ENCODE measurements at regions not wholly inside any gene's neighbourhood (a gene's known extent, or its start where the extent isn't known, plus 50 kb on each side); places are given as distances from the start of the nearest gene placed in this dataset.
"Not testable (repeated sequence)": the region's sequence is repeated elsewhere in the genome, so short reads cannot be mapped to it uniquely, and the experiment has no call there.

DNA sequence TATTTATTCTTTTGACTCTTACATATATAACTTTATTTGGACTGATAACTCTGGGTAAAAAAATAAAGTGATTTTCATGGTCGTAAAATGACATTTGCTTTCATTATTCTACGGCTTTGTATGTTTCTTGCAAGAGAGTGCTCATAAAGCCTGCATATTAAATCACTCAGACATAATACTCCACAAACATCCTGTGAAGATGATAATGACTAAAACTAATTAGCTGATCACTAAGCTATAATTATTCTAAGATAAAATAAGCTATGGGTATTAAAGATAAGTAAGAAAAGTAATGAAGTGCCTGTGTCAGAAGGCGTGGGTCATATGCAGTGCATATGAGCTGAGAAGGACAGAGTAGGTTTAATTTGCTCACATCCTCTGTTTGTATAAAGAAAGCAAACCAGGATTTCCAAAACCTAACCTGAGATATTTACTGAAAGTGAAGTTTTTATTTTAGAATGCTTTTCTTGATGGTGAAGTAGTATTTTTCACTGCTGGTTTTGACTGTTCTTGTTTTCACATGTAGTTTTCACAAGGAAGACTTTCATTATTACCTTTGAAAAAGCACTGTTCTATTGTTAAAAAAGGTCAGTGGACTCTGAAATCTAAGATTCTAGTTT is 278.8 kb downstream of the AMY1C start:
- DNase-seq, result no peak

DNA sequence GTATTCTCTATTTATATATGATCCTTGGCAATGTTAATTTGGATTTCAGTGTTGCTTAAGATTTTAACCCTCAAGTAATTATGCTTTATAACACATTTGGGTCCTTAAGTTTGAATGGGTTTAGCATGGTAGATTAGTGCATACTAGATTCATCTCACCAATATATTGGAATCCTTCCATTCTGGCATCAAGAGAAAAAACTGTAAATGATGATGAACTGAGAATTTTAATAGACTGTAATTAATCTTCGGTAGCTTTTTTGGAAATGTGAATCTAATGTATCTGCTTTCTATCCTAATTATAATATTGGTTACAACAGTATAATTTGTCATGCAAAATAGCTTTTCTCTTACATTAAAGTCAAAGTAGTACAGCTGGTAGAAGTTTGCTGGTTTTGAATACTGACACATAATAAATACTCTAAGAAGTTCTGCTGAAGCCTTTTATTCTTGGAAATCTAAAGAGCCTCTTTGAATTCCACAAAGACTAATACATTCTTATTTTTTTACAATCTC is 279.8 kb downstream of the AMY1C start:
- no peak for DNase-seq

DNA sequence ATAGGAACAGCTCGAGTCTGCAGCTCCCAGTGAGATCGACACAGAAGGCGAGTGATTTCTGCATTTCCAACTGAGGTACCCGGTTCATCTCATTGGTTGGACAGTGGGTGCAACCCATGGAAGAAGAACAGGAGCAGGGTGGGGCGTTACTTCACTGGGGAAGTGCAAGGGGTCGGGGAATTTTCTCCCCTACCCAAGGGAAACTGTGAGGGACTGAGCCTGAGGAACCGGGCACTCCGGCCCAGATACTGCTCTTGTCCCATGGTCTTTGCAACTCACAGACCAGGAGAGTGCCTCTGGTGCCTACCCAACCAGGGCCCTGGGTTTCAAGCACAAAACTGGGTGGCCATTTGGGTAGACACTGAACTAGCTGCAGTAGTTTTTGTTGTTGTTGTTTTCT is 307.1 kb downstream of the AMY1C start:
- DNase-seq, result no peak

DNA sequence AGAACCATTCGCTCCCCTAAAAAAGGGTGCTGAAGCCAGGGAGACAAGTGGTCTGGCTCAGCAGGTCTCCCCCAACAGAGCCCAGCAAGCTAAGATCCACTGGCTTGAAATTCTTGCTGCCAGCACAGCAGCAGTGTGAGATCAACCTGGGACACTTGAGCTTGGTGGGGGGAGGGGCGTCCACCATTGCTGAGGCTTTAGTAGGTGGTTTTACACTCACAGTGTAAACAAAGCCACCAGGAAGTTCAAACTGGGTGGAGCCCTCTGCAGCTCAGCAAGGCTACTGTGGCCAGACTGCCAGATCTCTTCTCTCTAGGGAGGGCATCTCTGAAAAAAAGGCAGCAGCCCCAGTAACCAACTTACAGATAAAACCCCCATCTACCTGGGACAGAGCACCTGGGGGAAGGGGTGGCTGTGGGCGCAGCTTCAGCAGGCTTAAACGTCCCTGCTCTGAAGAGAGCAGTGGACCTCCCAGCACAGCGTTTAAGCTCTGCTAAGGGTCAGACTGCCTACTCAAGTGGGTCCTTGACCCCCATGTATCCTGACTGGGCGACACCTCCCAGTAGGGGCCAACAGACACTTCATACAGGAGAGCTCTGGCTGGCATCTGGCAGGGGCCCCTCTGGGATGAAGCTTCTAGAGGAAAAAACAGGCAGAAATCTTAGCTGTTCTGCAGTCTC is 307.7 kb downstream of the AMY1C start:
- not testable (repeated sequence) for DNase-seq

DNA sequence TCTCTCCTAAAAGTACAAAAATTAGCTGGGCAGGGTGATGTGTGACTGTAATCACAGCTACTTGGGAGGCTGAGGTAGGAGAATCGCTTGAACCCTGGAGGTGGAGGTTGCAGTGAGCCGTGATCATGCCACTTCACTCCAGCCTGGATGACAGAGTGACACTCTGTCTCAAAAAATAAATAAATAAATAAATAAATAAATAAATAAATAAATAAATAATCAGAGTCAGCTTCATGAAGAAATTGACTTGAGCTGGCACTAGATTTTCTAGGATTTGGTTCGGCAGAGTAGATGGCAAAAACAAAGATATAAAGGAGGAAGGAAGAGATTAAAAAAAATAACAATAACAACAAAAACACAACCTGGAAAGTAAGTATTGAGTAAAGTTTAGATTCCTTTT is 311.9 kb downstream of the AMY1C start:
- not testable (repeated sequence) for DNase-seq

DNA sequence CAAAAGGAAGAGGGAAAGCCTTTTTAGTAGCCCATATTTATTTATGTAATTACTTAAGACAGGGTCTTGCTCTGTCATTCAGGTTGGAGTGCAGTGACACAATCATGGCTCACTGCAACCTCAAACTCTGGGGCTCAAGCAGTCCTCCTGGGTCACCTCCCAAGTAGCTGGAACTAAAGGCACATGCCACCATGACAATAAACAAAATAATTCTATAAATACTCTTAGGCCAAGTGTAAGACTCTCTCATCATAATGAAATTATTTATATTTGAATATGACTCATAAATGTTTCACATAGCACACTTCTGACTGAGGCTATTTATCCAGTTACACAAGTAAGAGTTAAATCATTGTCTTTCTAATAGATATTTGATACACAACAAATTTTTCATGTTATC is 314.7 kb downstream of the AMY1C start:
- no peak for DNase-seq

DNA sequence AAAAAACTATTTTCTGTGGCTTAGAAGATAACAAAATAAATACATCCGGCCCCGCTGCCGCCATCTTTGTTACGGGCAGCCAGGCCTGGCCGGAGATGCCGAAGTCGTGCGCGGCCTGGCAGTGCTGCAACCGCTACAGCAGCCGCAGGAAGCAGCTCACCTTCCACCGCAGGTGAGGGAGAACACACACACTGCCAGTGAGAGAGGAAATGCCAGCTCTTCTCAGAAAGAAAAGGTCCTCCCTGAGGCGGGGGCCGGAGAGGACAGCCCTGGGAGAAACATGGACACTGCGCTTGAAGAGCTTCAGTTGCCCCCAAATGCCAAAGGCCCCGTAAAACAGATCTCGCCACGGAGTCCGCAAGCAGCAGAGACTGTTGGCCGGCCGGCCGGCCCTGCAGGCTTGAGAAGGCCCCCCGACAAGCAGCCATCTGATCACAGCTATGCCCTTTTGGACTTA is 323.2 kb downstream of the AMY1C start:
- DNase-seq, result no peak

DNA sequence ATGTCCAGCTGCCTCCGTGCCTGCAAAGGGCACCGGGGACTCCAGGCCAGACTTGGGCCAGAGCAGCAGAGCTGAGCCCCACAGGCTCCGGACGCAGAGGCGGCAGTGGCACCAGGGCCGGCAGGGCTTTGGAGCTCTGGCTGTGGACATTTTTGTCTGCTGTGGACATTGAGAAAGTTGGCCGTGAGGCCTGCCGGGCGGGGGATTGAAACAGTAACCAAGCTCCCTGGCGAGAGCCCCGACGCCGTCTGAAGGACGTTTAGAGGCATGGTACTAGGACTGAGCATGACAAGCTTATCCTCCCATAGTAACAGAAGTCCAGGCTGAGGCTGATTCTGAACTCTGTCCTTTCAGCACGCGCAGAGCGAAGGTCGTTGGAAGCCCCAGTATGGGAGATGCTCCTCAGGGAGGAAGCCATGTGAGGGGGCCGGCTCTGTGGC is 323.8 kb downstream of the AMY1C start:
- no peak for DNase-seq

DNA sequence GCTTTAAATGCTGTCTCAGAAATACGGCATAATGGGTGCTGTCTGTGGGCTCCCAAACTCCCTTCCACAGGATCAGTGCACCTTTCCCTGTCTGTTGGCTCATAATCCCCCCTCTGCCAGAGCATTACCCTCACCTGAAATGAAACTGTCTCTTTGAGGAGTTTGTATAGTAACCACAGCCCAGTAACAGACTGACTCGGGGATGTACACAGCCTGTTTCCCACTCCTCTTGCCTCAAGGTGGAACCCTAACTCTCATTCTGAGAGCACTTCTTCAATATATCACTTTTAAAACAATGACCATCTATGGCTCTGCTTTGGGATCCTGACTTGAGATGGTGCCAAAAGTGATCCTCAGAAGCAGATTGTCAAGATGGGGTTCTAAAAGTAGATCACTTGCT is 332.5 kb downstream of the AMY1C start:
- DNase-seq, result no peak

DNA sequence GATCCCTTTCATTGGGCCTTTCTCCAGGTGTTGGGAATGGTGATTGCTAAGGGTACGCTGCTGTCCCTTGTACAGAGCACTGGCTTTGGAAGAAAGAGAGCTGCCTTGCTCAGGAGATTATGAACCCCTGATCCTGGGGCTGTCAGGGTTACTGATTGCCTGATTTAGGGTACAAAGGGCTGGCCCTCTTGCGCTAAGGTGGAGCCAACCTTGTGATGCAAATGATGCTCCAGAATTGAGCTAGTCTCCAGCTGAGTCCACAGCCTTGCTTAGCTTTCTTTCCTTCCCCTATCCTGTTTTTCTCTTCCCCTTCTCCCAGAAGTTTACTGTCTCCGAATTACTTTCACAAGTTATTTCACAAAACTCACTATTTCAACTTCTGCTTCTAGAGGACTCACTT is 334.7 kb downstream of the AMY1C start:
- DNase-seq, result no peak

DNA sequence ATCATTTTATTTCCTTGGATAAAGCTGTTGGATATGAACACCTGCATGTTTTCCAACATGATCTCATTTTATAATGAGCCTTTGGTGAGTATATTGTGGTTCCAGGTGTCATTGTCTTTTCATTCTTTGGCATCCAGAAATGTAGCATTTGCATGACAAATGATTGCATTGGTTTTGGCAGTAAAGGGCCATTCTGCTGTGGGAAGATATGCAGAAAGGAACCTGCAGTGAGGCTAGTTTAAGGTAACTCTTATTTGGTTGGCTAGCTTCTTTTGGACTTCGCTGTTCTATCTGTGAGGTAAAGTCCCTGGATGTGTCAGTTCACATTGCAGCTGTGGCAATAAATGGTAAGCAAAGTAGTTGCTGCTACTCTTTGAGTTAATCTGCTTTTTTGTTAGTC is 343.0 kb downstream of the AMY1C start:
- no peak for DNase-seq

DNA sequence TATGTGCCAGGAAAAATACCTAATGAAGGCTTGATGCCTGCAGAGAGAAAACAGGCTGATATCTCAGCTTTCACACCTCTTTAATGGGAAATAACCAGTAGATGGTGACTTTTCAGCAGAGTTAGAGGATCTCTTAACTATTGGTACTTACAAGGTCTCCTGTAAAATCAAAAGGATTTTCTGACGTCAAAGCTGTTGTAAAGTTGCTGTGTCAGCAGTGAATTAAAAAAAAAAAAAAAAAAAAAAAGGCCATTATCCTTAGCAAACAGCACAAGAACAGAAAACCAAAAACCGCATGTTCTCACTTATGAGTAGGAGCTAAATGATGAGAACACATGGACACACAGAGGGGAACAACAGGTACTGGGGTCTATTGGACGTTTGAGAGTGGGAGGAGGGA is 349.1 kb downstream of the AMY1C start:
- DNase-seq, result no peak

DNA sequence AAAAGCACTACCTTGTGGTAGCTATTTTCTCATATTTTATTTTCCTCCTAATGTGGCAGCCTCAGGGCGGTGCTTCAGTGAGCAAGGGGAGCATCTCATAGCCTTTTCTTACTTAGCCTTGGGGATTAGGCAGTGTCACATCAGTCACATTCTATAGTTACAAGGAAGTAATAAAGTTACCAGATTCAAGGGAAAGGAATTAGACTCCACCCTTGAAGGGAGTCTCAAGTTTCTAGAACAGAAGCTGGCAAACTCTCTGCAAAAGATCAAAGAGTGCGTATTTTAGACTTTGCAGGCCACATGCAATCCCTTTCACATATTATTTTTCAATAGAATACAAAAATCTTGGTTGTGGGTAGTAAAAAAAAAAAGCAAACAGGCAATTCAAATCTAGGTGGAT is 350.4 kb downstream of the AMY1C start:
- no peak for DNase-seq

DNA sequence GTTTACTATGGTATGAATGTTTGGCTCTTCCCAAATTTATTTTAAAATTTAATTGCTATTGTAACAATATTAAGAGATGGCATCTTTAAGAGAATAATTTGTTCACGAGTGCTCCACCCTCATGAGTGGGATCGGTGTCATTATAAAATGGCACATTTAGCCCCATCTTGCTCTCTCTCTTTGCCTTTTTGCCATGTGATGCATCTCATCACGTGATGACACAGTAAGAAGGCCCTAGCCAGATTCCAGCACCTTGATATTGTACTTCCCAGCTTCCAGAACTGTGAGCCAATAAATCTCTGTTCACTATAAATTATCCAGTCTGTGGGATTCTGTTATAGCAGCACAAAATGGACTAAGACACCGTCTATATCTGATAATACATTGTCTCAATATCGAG is 355.8 kb downstream of the AMY1C start:
- no peak for DNase-seq

DNA sequence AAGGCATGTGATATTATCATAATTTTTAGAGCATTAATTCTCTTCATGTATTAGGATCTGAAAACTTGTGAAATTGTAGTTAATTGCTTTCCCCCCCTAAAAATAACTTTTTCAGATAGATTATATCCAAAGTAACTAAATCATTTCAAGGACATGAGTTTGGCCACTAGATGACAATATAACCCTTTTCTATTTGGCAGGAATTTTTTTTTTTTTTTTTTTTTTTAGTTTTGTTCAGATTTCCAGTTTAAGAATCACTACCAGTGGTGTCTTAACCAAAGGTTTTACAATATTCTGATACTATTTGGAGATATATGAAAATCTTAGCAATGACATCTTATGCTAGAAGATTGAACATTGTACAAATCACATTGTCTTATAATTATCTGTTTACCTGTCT is 370.8 kb downstream of the AMY1C start:
- DNase-seq, result no peak

DNA sequence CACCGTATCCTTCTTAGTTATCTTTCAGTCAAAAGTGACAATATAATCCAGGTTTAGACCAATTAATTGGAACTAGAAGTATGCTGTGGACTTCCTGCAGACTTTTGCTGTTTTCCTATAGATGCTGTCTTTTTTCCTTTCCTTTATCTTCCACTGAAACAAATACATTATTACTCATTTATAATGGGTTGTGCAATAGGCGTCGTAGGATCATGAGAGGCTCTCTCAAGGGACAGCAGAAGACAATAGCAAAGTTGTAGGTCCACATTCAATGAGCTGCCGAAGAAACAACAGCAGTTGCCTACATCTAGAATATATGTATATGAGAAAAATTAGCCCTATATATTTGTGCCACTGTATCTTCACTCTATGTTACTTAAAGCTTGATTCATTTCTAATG is 371.6 kb downstream of the AMY1C start:
- DNase-seq, result no peak

DNA sequence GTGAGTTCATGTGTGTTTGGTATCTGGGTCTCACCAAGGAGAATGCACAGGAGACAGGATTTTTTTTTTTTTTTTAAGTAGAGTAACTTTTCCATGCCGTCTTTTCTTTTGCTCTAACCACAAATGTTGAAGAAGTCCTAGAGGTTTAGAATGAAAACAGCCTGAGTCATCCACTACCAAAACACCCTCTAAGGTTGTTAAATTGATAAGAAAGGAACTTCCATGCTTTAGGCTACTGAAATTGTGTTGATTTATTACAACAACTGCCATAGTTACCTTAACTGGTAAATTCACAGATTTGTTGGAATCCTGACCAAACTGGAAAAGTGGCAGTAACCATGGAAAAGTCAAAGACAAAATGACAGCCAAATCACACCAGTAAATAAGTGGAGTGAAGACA is 375.6 kb downstream of the AMY1C start:
- no peak for DNase-seq

DNA sequence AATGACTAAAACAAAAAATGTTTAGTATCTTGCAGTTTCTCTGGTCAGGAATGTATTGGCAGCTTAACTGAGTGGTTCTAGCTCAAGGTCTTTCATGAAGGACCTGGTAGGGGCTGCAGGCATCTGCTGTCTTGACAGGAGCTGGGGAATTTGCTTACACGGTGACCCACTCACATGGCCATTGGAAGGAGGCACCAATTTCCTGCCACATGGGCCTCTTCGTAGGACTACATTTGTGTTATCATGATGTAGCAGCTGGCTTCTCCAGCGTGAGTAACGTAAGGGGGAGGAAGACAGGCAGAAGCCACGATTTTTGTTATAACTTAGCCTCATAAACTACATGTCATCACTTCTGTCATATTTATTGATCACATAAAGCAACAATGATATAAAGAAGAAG is 376.3 kb downstream of the AMY1C start:
- DNase-seq, result no peak

DNA sequence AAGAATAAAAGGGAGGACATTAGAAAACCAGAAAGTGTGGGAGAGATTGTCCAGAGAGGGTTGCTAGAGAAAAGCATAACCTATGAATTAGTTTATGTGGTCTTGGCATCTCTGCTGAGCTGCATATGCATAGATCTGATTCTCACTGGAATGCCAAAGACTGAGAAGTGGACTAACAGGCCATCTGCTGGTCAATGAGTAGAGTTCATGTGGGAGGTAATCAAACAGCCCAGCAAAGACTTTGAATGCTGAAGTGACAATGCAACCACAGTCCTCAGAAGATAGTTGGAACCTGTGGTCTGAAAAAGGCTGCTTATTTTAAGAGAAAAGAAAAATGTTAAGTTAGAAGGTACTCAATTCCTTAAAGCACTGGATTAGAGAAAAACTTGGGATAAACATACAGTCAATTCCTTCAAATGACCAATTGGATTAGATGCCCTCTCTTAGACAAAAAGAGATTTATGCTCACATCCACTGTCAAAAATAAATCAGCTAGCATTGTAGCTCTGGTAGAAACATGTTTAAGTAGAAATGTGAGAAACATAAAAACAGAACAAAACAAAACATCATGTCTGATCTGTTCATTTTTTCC is 382.8 kb downstream of the AMY1C start:
- DNase-seq, result no peak

DNA sequence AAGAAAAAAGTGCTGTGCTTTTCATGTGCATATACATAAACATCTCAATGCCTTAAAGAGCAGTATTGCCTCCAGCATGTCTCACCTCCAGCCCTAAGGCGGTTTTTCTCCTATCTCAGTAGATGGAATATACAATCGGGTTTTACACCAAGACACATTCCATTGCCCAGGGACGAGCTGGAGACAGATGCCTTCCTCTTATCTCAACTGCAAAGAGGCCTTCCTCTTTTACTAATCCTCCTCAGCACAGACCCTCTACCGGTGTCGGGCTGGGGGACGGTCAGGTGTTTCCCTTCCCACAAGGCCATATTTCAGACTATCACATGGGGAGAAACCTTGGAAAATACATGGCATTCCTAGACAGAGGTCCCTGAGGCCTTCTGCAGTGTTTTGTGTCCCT is 385.3 kb downstream of the AMY1C start:
- DNase-seq, result not testable (repeated sequence)

DNA sequence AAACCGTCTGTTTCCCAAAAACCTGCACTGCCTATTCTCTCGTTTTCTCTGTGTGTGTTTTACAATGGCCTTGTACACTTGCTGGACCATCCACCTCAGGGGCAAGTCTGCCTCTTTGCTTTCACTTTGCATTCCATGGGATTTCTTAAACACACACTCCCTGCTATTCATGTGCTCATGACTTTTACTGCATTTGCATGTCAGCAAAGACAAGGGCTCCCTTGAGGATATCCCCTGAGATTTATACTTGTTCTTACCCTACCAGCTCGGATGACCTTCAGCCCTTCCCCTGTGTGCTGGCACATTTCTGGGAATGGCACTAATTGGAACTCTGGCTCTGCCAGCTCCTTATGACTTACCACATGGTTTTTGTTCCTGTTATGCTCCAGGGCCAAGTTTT is 386.9 kb downstream of the AMY1C start:
- DNase-seq, result no peak

DNA sequence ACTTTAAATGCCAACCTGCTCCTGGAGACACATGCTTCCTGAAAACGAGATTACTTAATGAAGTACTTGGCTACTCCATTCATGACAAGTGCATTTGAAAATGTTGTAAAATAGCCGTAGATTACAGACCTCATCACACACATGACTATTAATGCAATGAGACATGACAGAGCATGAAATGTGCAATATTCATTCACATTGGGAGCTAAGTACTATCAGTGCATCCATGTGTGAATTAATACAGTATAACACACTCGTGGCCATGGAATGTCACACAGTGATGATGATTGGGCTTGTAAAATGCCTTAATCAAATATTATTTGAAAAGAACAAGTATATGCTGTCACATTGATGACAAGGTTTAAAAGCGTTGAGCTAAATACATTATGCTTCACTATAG is 407.0 kb downstream of the AMY1C start:
- DNase-seq, result no peak

DNA sequence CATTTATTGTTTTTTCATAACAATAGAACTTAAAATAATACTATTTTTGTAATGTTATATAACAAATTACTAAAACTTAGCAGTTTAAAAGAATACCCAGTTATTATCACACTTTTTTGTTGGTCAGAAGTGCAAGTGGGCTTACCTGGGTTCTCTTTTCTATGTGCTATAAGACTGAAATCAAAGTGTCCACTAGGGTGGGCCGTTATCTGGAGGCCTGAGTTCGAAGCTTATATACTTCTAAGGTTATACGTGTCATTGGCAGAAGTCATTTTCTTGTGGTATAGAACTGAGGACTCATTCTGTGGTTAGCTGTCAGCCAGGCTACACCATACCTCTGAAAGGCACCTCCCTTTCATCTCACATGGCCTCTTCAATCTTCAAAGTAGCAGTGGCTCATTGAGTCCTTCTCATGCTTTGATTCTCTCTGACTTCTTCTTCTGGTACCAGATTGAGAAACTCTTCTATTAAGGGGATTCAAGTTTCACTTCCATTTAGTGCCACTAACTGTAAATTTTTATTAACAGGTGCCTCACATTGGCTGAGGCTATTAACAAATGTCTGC is 414.3 kb downstream of the AMY1C start:
- no peak for DNase-seq

DNA sequence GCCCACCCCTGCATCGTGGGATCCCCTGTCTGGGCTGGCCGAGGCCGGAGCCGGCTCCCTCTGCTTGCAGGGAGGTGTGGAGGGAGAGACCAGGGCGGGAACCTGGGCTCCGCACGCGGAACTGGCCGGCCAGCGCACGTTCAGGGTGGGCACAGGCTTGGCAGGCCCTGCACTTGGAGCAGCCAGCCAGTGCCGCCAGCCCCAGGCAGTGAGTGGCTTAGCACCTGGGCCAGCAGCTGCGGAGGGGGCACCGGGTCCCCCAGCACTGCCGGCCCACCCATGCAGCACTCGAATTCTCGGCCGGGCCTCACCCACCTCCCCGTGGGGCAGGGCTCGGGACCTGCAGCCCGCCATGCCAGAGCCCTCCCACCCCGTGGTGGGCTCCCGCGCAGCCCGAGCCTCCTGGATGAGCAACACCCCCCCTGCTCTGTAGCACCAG is 422.6 kb downstream of the AMY1C start:
- DNase-seq, result no peak
